ENCODE measurements at regions not wholly inside any gene's neighbourhood (a gene's known extent, or its start where the extent isn't known, plus 50 kb on each side); places are given as distances from the start of the nearest gene placed in this dataset.

GRCh38 chr3:106217745-106218144, 348.9 kb upstream of the CBLB start:
- TF ChIP-seq EP300 (IDR thresholded peaks at IDR 0.05), result no peak
- no peak for TF ChIP-seq CTCF (IDR thresholded peaks at IDR 0.05)

Data from esophagus muscularis mucosa (tissue), 3 donors.